ENCODE measurements at regions not wholly inside any gene's neighbourhood (a gene's known extent, or its start where the extent isn't known, plus 50 kb on each side); places are given as distances from the start of the nearest gene placed in this dataset.

DNA sequence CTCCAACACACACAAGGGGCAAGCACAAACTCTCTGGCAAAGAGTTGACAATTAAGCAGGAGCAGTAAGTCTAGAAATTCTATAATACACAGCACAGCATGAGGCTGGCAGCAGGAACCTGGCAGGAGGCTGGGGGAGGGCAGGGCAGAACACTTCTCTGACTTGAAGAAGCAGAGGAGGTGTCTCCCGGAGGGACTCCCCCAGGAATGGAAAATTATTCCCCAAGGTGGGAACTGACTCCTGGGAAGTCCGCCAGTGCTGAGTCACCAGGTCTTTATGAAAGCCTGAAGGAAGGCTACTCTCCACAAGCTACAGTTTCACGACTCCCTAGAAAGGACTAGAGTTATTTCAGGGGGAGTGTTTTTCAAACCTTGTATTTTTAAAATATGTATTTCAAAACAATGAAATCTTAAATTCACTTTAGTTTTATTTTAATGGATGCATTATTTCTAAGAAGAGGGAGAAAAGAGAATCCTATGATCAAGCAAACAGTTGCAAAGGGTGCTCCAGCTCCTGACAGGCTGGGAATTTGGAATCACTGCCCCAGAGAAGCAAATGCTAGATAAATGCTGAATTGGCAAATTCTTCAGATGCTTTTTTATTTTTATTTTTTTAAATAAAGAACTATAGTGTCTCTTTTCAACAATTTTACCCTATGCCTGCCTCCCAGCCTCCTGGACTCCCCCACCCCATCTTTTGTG is 192.8 kb downstream of the LY86 start:
- H3K4me1 ChIP-seq (ENCODE audit: control insufficient read depth in 1 of 2, insufficient read depth in 2 of 2, low read length in 2 of 2), result no peaks in the 10 kb centered on the region
- H3K9me3 ChIP-seq (replicated peaks in 1 of 2; ENCODE audit: control insufficient read depth in 1 of 2, insufficient read depth in 1 of 2, low read length in 2 of 2), result no peaks in the 10 kb centered on the region
- H3K36me3 ChIP-seq (replicated peaks in 1 of 2; ENCODE audit: control insufficient read depth in 1 of 2, insufficient read depth in 2 of 2, low read length in 2 of 2), result peaks cover 0 to 27% of the 10 kb centered on the region in 2 donors
- peaks cover 0 to 4% (median 0%) of the 10 kb centered on the region in 7 donors for H3K9me3 Mint-ChIP-seq
- H3K4me2 ChIP-seq (replicated peaks; ENCODE audit: extremely low read depth, low read length, poor library complexity, severe bottlenecking), result no peak overlapping the region
- WGBS (ENCODE audit: insufficient coverage), result no CpG with 5 or more reads among the region's 3 CpGs
- H3K27ac ChIP-seq (ENCODE audit: low read depth in 1 of 2, low read length in 2 of 2), result no peak overlapping the region
- H3K27ac Mint-ChIP-seq, result no peak overlapping the region
- no peaks in the 10 kb centered on the region for H3K4me1 Mint-ChIP-seq
- H3K27me3 ChIP-seq (ENCODE audit: control insufficient read depth in 2 of 2, insufficient read depth in 2 of 2, low read length in 2 of 2), result no peaks in the 10 kb centered on the region
- no peaks in the 10 kb centered on the region for H3K27me3 Mint-ChIP-seq (ENCODE audit: low read depth in 3 of 3)
- intact Hi-C loops (cut with micrococcal nuclease), result loop anchor here in 1 of 2 donors (10.0 kb wide), 1 partner anchor 463 kb away; no protein-coding TSS in a partner anchor
- TF ChIP-seq, protein P1, sequence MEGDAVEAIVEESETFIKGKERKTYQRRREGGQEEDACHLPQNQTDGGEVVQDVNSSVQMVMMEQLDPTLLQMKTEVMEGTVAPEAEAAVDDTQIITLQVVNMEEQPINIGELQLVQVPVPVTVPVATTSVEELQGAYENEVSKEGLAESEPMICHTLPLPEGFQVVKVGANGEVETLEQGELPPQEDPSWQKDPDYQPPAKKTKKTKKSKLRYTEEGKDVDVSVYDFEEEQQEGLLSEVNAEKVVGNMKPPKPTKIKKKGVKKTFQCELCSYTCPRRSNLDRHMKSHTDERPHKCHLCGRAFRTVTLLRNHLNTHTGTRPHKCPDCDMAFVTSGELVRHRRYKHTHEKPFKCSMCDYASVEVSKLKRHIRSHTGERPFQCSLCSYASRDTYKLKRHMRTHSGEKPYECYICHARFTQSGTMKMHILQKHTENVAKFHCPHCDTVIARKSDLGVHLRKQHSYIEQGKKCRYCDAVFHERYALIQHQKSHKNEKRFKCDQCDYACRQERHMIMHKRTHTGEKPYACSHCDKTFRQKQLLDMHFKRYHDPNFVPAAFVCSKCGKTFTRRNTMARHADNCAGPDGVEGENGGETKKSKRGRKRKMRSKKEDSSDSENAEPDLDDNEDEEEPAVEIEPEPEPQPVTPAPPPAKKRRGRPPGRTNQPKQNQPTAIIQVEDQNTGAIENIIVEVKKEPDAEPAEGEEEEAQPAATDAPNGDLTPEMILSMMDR (IDR thresholded peaks at IDR 0.05), result no peak
- H3K79me2 ChIP-seq (ENCODE audit: insufficient read depth, low read length), result no peaks in the 10 kb centered on the region
- H3K36me3 Mint-ChIP-seq, result peaks cover 25 to 42% of the 10 kb centered on the region in 2 donors
- H3K4me3 ChIP-seq (replicated peaks in 1 of 3; ENCODE audit: low read depth in 2 of 3, low read length in 3 of 3), result no peak overlapping the region
- no peak overlapping the region for H2AFZ ChIP-seq (ENCODE audit: insufficient read depth, low read depth, low read length, poor library complexity, severe bottlenecking)
- H4K20me1 ChIP-seq (ENCODE audit: insufficient read depth, low read length), result no peaks in the 10 kb centered on the region
- no peak overlapping the region for H3K4me3 Mint-ChIP-seq
- no peak overlapping the region for H3K9ac ChIP-seq (ENCODE audit: insufficient read depth, low read length, poor library complexity, severe bottlenecking)
- DNase-seq, result no peak

DNA sequence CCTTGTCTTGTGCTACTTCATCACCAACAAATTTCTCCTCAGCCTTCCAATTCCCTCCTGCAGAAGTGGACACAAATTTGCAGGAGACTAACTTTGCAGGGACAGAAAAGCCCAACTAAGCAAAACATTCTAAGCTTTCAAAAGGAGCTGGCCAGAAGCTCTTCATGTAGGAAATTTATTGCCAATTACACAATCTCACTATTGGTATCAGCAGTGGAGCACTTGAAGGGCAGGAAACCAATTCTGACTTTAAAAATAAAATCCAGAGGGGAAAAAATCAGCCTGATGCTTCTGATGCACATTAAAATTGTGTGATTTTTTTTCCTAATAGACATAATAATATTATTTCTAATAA is 193.3 kb downstream of the LY86 start:
- H3K27me3 Mint-ChIP-seq (ENCODE audit: low read depth in 3 of 3), result no peaks in the 10 kb centered on the region
- peaks cover 0 to 2% (median 0%) of the 10 kb centered on the region in 7 donors for H3K9me3 Mint-ChIP-seq
- H3K9me3 ChIP-seq (replicated peaks in 1 of 2; ENCODE audit: control insufficient read depth in 1 of 2, insufficient read depth in 1 of 2, low read length in 2 of 2), result no peaks in the 10 kb centered on the region
- H3K36me3 Mint-ChIP-seq, result peaks cover 24 to 37% of the 10 kb centered on the region in 2 donors
- TF ChIP-seq, protein P1 (IDR thresholded peaks at IDR 0.05), result no peak
- H3K9ac ChIP-seq (ENCODE audit: insufficient read depth, low read length, poor library complexity, severe bottlenecking), result no peak overlapping the region
- H3K4me3 Mint-ChIP-seq, result no peak overlapping the region
- H3K4me2 ChIP-seq (replicated peaks; ENCODE audit: extremely low read depth, low read length, poor library complexity, severe bottlenecking), result no peak overlapping the region
- H3K27ac Mint-ChIP-seq, result no peak overlapping the region
- intact Hi-C loops (cut with micrococcal nuclease), result loop anchor here in 1 of 2 donors (10.0 kb wide), 1 partner anchor 463 kb away; no protein-coding TSS in a partner anchor
- H4K20me1 ChIP-seq (ENCODE audit: insufficient read depth, low read length), result no peaks in the 10 kb centered on the region
- H3K27me3 ChIP-seq (ENCODE audit: control insufficient read depth in 2 of 2, insufficient read depth in 2 of 2, low read length in 2 of 2), result no peaks in the 10 kb centered on the region
- no peak overlapping the region for H3K4me3 ChIP-seq (replicated peaks in 1 of 3; ENCODE audit: low read depth in 2 of 3, low read length in 3 of 3)
- peaks cover 0 to 27% of the 10 kb centered on the region in 2 donors for H3K36me3 ChIP-seq (replicated peaks in 1 of 2; ENCODE audit: control insufficient read depth in 1 of 2, insufficient read depth in 2 of 2, low read length in 2 of 2)
- no peaks in the 10 kb centered on the region for H3K4me1 ChIP-seq (ENCODE audit: control insufficient read depth in 1 of 2, insufficient read depth in 2 of 2, low read length in 2 of 2)
- no peak for DNase-seq
- no peak overlapping the region for H2AFZ ChIP-seq (ENCODE audit: insufficient read depth, low read depth, low read length, poor library complexity, severe bottlenecking)
- H3K4me1 Mint-ChIP-seq, result peaks cover under 1% of the 10 kb centered on the region
- no peaks in the 10 kb centered on the region for H3K79me2 ChIP-seq (ENCODE audit: insufficient read depth, low read length)
- H3K27ac ChIP-seq (ENCODE audit: low read depth in 1 of 2, low read length in 2 of 2), result no peak overlapping the region

Data from CD14-positive monocyte (primary cell).